GM23338 (cell line): ENCODE measurements at regions not wholly inside any gene's neighbourhood (a gene's known extent, or its start where the extent isn't known, plus 50 kb on each side); places are given as distances from the start of the nearest gene placed in this dataset.

ENCODE experiments used
- ATAC-seq: fragments of 200-7000 bp; cut with Tn5 transposase; 3 replicates; pipeline ENCODE4 v1.9.1; 2020
- DNase-seq: peaks from one replicate; pipeline ENCODE4 v3.0.0-alpha.2; 2015; ENCODE audit warnings: low spot score
- H2AFZ ChIP-seq: fragments of 200-600 bp; sonication (generic); 2 replicates; pipeline ENCODE4 v1.8.0; 2016; ENCODE audit warnings: antibody characterized with exemption, mild to moderate bottlenecking, moderate library complexity
- H3F3A ChIP-seq: fragments of 200-600 bp; sonication (generic); replicated peaks from 2 replicates; pipeline ENCODE4 v1.8.0; 2017; ENCODE audit warnings: antibody characterized with exemption, mixed run types, low read depth
- H3K27ac ChIP-seq: fragments of 200-600 bp; sonication (generic); 2 replicates; pipeline ENCODE4 v1.6.1; 2016; ENCODE audit warnings: low read depth
- H3K27me3 ChIP-seq: fragments of 200-600 bp; sonication (generic); 2 replicates; pipeline ENCODE4 v1.8.0; 2016; ENCODE audit warnings: mild to moderate bottlenecking, mixed run types, moderate library complexity; ENCODE audit not compliant: insufficient read depth
- H3K36me3 ChIP-seq: fragments of 200-600 bp; sonication (generic); 2 replicates; pipeline ENCODE4 v1.8.0; 2016; ENCODE audit warnings: mild to moderate bottlenecking; ENCODE audit not compliant: insufficient read depth
- H3K4me1 ChIP-seq: fragments of 200-600 bp; sonication (generic); 2 replicates; pipeline ENCODE4 v1.8.0; 2016; ENCODE audit warnings: mild to moderate bottlenecking, moderate library complexity; ENCODE audit not compliant: insufficient read depth
- H3K4me2 ChIP-seq: fragments of 200-600 bp; sonication (generic); 2 replicates; pipeline ENCODE4 v1.7.1; 2017; ENCODE audit warnings: mixed run types
- H3K4me3 ChIP-seq: fragments of 200-600 bp; sonication (generic); 2 replicates; pipeline ENCODE4 v1.6.1; 2016; ENCODE audit warnings: mixed run types
- H3K79me2 ChIP-seq: fragments of 200-600 bp; sonication (generic); replicated peaks from 2 replicates; pipeline ENCODE4 v1.8.0; 2017; ENCODE audit warnings: mild to moderate bottlenecking; ENCODE audit not compliant: insufficient read depth
- H3K9me2 ChIP-seq: fragments of 200-600 bp; sonication (generic); 2 replicates; pipeline ENCODE4 v1.8.0; 2017; ENCODE audit not compliant: insufficient read depth
- H4K20me1 ChIP-seq: fragments of 200-600 bp; sonication (generic); replicated peaks from 2 replicates; pipeline ENCODE4 v1.8.0; 2017; ENCODE audit warnings: mild to moderate bottlenecking; ENCODE audit not compliant: insufficient read depth
- H3K27ac Mint-ChIP-seq: 2 replicates; pipeline ENCODE4 v1.8.0; 2020; ENCODE audit warnings: inconsistent platforms, mild to moderate bottlenecking, moderate library complexity, mixed read lengths
- H3K27me3 Mint-ChIP-seq: 3 replicates; pipeline ENCODE4 v1.8.0; 2022; ENCODE audit warnings: low read depth, mild to moderate bottlenecking, moderate library complexity, mixed read lengths, inconsistent platforms; ENCODE audit not compliant: insufficient read depth, poor library complexity
- H3K36me3 Mint-ChIP-seq: 3 replicates; pipeline ENCODE4 v1.8.0; 2021; ENCODE audit warnings: low read depth, mild to moderate bottlenecking, inconsistent platforms, moderate library complexity, mixed read lengths
- H3K4me1 Mint-ChIP-seq: 3 replicates; pipeline ENCODE4 v1.8.0; 2020; ENCODE audit warnings: mild to moderate bottlenecking, inconsistent platforms, mixed read lengths
- H3K4me3 Mint-ChIP-seq: 3 replicates; pipeline ENCODE4 v1.8.0; 2021; ENCODE audit warnings: moderate library complexity, mild to moderate bottlenecking, inconsistent platforms, mixed read lengths
- H3K9me3 Mint-ChIP-seq: 3 replicates; pipeline ENCODE4 v1.8.0; 2020; ENCODE audit warnings: moderate library complexity, mild to moderate bottlenecking, inconsistent platforms, mixed read lengths
- CREB1 ChIP-seq: fragments of 250-450 bp; sonication (Bioruptor Pico); IDR thresholded peaks from 2 replicates; pipeline ENCODE4 v1.5.0; 2020; ENCODE audit warnings: low read depth, mild to moderate bottlenecking, moderate library complexity
- EZH2 ChIP-seq: fragments of 200-600 bp; sonication (generic); IDR thresholded peaks from one replicate; pipeline ENCODE4 v1.8.0; 2017; ENCODE audit warnings: antibody characterized with exemption, mild to moderate bottlenecking, low read depth; ENCODE audit not compliant: unreplicated experiment
- EZH2phosphoT487 ChIP-seq: fragments of 200-600 bp; sonication (generic); IDR thresholded peaks from one replicate; pipeline ENCODE4 v1.8.1; 2018; ENCODE audit warnings: antibody characterized with exemption; ENCODE audit not compliant: unreplicated experiment
- JUNB ChIP-seq: IDR thresholded peaks from one replicate; pipeline ENCODE4 v1.6.1; 2016; ENCODE audit warnings: antibody characterized with exemption; ENCODE audit not compliant: unreplicated experiment
- NANOG ChIP-seq: IDR thresholded peaks from 2 replicates; pipeline ENCODE4 v1.6.1; 2016; ENCODE audit warnings: antibody characterized with exemption, borderline replicate concordance
- POLR2AphosphoS5 ChIP-seq: IDR thresholded peaks from 2 replicates; pipeline ENCODE4 v1.6.1; 2016; ENCODE audit warnings: antibody characterized with exemption, low read depth
- STAT1 ChIP-seq: IDR thresholded peaks from one replicate; pipeline ENCODE4 v1.6.1; 2016; ENCODE audit warnings: antibody characterized with exemption; ENCODE audit not compliant: unreplicated experiment
- ZNF114 ChIP-seq: fragments of 250-450 bp; sonication (Bioruptor Pico); IDR thresholded peaks from 2 replicates; pipeline ENCODE4 v1.5.0; 2020; ENCODE audit warnings: mild to moderate bottlenecking, moderate library complexity
- ZNF331 ChIP-seq: fragments of 250-450 bp; sonication (Bioruptor Pico); IDR thresholded peaks from 2 replicates; pipeline ENCODE4 v1.5.0; 2020; ENCODE audit warnings: low read depth, mild to moderate bottlenecking, moderate library complexity
- TF ChIP-seq, protein P1 (sequence below): IDR thresholded peaks from 2 replicates; pipeline ENCODE4 v1.6.1; 2016; ENCODE audit warnings: antibody characterized with exemption
- TF ChIP-seq, protein P2 (sequence below), 2 experiments: fragments of 200-600 bp in 1 of 2; sonication (generic) in 1 of 2; conservative IDR thresholded peaks; 2 replicates each; pipeline versions ENCODE4 v1.5.1 to v1.6.1; 2016 to 2017; ENCODE audit warnings: antibody characterized with exemption in 2 of 2, low read depth in 2 of 2, mild to moderate bottlenecking in 2 of 2, moderate library complexity in 1 of 2
- TF ChIP-seq, protein P3 (sequence below): IDR thresholded peaks from one replicate; pipeline ENCODE4 v1.6.1; 2018; ENCODE audit warnings: antibody characterized with exemption; ENCODE audit not compliant: unreplicated experiment
- TF ChIP-seq, protein P4 (sequence below): fragments of 250-450 bp; sonication (Bioruptor Pico); IDR thresholded peaks from 2 replicates; pipeline ENCODE4 v1.5.0; 2020; ENCODE audit warnings: mild to moderate bottlenecking, moderate library complexity

DNA sequence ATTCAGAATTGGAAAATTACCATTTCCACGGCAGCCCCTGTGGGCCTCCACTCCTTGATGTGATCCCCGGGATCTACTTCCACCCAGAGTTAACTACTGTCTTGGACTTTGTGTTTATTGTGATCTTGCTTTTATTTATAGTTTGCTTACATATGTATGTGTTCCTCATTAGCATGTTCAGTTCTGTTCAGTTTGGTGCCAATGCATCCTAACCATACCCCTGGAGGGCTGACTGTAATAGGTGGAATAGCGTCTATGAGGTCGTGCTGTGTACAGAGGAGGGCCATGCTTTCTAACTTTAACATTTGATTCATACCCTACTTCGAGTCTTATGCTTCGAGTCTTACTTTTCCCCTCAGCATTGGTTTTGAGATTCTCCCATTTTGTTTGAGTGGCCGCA lies 104.3 kb upstream of the SLC24A3 start:
- Histone ChIP-seq H3K4me1 (no peaks in the 10 kb centered on the region), H3K36me3 (no peaks in the 10 kb centered on the region), H3F3A (no peaks in the 10 kb centered on the region), H3K9me2 (no peaks in the 10 kb centered on the region; the same call in 1 of the 2 replicates), H2AFZ (no peak overlapping the region), H3K4me2 (no peak overlapping the region), H3K79me2 (no peaks in the 10 kb centered on the region), H4K20me1 (no peaks in the 10 kb centered on the region), H3K27me3 (no peaks in the 10 kb centered on the region), H3K27ac (no peak overlapping the region), H3K4me3 (no peak overlapping the region)
- ATAC-seq: no peak
- no peaks in the 10 kb centered on the region for H3K4me1 Mint-ChIP-seq
- peaks cover 5% of the 10 kb centered on the region for H3K27me3 Mint-ChIP-seq
- DNase-seq: no peak
- TF ChIP-seq POLR2AphosphoS5 (no peak), CREB1 (CRISPR knock-in tag) (no peak), NANOG (no peak), STAT1 (no peak), JUNB (no peak), ZNF114 (CRISPR knock-in tag) (no peak), EZH2phosphoT487 (no peak), ZNF331 (no peak), EZH2 (no peak)
- TF ChIP-seq, protein P1, sequence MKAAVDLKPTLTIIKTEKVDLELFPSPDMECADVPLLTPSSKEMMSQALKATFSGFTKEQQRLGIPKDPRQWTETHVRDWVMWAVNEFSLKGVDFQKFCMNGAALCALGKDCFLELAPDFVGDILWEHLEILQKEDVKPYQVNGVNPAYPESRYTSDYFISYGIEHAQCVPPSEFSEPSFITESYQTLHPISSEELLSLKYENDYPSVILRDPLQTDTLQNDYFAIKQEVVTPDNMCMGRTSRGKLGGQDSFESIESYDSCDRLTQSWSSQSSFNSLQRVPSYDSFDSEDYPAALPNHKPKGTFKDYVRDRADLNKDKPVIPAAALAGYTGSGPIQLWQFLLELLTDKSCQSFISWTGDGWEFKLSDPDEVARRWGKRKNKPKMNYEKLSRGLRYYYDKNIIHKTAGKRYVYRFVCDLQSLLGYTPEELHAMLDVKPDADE: no peak
- TF ChIP-seq, protein P2, sequence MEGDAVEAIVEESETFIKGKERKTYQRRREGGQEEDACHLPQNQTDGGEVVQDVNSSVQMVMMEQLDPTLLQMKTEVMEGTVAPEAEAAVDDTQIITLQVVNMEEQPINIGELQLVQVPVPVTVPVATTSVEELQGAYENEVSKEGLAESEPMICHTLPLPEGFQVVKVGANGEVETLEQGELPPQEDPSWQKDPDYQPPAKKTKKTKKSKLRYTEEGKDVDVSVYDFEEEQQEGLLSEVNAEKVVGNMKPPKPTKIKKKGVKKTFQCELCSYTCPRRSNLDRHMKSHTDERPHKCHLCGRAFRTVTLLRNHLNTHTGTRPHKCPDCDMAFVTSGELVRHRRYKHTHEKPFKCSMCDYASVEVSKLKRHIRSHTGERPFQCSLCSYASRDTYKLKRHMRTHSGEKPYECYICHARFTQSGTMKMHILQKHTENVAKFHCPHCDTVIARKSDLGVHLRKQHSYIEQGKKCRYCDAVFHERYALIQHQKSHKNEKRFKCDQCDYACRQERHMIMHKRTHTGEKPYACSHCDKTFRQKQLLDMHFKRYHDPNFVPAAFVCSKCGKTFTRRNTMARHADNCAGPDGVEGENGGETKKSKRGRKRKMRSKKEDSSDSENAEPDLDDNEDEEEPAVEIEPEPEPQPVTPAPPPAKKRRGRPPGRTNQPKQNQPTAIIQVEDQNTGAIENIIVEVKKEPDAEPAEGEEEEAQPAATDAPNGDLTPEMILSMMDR (conservative IDR thresholded peaks at IDR 0.05; ENCODE audit: low read depth in 2 of 2): no peak
- TF ChIP-seq, protein P3, sequence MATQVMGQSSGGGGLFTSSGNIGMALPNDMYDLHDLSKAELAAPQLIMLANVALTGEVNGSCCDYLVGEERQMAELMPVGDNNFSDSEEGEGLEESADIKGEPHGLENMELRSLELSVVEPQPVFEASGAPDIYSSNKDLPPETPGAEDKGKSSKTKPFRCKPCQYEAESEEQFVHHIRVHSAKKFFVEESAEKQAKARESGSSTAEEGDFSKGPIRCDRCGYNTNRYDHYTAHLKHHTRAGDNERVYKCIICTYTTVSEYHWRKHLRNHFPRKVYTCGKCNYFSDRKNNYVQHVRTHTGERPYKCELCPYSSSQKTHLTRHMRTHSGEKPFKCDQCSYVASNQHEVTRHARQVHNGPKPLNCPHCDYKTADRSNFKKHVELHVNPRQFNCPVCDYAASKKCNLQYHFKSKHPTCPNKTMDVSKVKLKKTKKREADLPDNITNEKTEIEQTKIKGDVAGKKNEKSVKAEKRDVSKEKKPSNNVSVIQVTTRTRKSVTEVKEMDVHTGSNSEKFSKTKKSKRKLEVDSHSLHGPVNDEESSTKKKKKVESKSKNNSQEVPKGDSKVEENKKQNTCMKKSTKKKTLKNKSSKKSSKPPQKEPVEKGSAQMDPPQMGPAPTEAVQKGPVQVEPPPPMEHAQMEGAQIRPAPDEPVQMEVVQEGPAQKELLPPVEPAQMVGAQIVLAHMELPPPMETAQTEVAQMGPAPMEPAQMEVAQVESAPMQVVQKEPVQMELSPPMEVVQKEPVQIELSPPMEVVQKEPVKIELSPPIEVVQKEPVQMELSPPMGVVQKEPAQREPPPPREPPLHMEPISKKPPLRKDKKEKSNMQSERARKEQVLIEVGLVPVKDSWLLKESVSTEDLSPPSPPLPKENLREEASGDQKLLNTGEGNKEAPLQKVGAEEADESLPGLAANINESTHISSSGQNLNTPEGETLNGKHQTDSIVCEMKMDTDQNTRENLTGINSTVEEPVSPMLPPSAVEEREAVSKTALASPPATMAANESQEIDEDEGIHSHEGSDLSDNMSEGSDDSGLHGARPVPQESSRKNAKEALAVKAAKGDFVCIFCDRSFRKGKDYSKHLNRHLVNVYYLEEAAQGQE: no peak
- TF ChIP-seq, protein P4, sequence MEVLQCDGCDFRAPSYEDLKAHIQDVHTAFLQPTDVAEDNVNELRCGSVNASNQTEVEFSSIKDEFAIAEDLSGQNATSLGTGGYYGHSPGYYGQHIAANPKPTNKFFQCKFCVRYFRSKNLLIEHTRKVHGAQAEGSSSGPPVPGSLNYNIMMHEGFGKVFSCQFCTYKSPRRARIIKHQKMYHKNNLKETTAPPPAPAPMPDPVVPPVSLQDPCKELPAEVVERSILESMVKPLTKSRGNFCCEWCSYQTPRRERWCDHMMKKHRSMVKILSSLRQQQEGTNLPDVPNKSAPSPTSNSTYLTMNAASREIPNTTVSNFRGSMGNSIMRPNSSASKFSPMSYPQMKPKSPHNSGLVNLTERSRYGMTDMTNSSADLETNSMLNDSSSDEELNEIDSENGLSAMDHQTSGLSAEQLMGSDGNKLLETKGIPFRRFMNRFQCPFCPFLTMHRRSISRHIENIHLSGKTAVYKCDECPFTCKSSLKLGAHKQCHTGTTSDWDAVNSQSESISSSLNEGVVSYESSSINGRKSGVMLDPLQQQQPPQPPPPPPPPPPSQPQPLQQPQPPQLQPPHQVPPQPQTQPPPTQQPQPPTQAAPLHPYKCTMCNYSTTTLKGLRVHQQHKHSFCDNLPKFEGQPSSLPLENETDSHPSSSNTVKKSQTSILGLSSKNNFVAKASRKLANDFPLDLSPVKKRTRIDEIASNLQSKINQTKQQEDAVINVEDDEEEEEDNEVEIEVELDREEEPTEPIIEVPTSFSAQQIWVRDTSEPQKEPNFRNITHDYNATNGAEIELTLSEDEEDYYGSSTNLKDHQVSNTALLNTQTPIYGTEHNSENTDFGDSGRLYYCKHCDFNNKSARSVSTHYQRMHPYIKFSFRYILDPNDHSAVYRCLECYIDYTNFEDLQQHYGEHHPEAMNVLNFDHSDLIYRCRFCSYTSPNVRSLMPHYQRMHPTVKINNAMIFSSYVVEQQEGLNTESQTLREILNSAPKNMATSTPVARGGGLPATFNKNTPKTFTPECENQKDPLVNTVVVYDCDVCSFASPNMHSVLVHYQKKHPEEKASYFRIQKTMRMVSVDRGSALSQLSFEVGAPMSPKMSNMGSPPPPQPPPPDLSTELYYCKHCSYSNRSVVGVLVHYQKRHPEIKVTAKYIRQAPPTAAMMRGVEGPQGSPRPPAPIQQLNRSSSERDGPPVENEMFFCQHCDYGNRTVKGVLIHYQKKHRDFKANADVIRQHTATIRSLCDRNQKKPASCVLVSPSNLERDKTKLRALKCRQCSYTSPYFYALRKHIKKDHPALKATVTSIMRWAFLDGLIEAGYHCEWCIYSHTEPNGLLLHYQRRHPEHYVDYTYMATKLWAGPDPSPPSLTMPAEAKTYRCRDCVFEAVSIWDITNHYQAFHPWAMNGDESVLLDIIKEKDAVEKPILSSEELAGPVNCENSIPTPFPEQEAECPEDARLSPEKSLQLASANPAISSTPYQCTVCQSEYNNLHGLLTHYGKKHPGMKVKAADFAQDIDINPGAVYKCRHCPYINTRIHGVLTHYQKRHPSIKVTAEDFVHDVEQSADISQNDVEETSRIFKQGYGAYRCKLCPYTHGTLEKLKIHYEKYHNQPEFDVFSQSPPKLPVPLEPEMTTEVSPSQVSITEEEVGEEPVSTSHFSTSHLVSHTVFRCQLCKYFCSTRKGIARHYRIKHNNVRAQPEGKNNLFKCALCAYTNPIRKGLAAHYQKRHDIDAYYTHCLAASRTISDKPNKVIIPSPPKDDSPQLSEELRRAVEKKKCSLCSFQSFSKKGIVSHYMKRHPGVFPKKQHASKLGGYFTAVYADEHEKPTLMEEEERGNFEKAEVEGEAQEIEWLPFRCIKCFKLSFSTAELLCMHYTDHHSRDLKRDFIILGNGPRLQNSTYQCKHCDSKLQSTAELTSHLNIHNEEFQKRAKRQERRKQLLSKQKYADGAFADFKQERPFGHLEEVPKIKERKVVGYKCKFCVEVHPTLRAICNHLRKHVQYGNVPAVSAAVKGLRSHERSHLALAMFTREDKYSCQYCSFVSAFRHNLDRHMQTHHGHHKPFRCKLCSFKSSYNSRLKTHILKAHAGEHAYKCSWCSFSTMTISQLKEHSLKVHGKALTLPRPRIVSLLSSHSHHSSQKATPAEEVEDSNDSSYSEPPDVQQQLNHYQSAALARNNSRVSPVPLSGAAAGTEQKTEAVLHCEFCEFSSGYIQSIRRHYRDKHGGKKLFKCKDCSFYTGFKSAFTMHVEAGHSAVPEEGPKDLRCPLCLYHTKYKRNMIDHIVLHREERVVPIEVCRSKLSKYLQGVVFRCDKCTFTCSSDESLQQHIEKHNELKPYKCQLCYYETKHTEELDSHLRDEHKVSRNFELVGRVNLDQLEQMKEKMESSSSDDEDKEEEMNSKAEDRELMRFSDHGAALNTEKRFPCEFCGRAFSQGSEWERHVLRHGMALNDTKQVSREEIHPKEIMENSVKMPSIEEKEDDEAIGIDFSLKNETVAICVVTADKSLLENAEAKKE: no peak
- H3K4me3 Mint-ChIP-seq: no peak overlapping the region
- H3K36me3 Mint-ChIP-seq: peaks cover 16% of the 10 kb centered on the region
- no peak overlapping the region for H3K27ac Mint-ChIP-seq
- H3K9me3 Mint-ChIP-seq: peaks cover 24% of the 10 kb centered on the region
